HFF-Myc (cell line): ENCODE measurements at regions not wholly inside any gene's neighbourhood (a gene's known extent, or its start where the extent isn't known, plus 50 kb on each side); places are given as distances from the start of the nearest gene placed in this dataset.

Experiments used
- DNase-seq: peaks from one replicate; pipeline ENCODE4 v3.0.0-alpha.2; 2011; ENCODE audit warnings: low read depth; ENCODE audit errors: extremely low read depth
- H3K4me3 ChIP-seq: replicated peaks from 2 replicates; pipeline ENCODE4 v1.5.1; 2011; ENCODE audit warnings: low read depth, mild to moderate bottlenecking, control low read depth, low read length
- TF ChIP-seq, protein P1 (sequence below): IDR thresholded peaks from 2 replicates; pipeline ENCODE4 v1.5.1; 2012; ENCODE audit warnings: mild to moderate bottlenecking, low read depth, low read length, control low read depth; ENCODE audit errors: missing control alignments

DNA sequence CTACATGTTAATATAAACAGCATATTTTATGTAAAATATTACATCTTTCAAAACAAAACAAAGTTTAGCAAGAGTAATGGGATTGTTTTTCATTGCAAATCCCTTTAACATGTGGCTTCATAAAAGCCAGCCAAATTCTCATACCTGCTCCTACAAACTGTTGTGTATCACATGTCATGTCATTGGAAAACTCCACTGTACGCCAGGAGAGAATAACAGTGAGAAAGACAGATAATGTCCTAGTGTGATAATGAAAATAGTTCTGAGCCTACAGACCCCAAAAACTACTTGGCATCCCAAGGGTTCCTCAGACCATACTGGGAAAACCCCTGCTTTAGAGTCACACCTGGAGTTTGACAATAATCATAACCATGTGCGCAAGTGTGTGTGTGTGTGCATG lies 182.7 kb upstream of the HNRNPA3 start:
- no peak overlapping the region for H3K4me3 ChIP-seq
- TF ChIP-seq, protein P1, sequence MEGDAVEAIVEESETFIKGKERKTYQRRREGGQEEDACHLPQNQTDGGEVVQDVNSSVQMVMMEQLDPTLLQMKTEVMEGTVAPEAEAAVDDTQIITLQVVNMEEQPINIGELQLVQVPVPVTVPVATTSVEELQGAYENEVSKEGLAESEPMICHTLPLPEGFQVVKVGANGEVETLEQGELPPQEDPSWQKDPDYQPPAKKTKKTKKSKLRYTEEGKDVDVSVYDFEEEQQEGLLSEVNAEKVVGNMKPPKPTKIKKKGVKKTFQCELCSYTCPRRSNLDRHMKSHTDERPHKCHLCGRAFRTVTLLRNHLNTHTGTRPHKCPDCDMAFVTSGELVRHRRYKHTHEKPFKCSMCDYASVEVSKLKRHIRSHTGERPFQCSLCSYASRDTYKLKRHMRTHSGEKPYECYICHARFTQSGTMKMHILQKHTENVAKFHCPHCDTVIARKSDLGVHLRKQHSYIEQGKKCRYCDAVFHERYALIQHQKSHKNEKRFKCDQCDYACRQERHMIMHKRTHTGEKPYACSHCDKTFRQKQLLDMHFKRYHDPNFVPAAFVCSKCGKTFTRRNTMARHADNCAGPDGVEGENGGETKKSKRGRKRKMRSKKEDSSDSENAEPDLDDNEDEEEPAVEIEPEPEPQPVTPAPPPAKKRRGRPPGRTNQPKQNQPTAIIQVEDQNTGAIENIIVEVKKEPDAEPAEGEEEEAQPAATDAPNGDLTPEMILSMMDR = no peak
- DNase-seq = no peak

DNA sequence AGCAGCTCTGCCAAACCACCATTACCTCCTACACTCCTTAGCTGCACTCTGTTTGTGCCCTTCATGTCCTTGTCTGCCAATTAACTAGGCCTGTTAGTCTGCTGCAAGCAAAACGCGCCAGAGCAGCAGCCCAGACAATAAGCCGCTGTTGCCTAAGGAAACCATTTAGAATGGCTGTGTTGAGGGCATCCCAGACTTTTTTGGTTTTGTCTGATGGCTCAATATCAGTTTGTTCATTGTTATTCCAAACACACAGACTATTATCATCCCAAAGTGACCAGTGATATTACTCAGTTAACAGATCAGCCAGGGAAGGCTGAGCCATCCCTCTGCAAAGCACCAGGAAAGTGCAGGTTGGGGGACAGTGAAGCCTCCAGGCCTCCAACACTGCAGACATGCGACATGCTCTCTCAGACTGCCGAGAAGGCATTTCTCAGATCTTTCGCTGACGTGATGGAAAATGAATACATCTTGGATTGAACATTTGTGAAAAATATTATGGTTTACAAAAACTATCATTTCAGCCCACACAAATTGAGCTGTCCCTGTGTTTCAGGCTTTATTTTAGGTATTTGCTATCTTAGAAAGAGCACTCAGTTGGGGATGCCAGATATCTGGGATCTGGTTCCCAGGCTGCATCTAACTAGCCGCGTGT lies 182.0 kb upstream of the HNRNPA3 start:
- TF ChIP-seq, protein P1 = no peak
- no peak overlapping the region for H3K4me3 ChIP-seq
- DNase-seq = no peak

- no peak for DNase-seq
- TF ChIP-seq, protein P1 = no peak
- H3K4me3 ChIP-seq = no peak overlapping the region
Measured at GRCh38 chr2:177031438-177032180, 181.0 kb upstream of the HNRNPA3 start.

DNA sequence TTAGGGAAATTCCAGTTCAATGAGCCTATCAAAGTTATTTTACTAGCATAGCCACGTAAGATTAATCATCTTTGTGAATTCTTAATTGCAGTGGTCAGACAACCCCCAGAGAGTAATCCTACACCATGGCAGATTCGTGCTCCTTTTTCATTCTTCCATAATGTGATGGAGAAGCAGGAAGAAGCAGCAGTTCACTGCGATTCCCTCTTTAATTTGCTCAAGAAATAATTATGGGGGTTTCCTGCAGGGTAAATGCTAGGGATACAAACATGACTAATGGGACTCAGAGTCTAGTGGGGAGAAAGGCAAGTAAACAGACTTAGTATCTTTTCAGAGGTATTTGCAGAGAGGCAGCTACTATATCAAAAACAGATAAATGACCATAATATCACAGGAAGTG lies 175.8 kb upstream of the HNRNPA3 start:
- TF ChIP-seq, protein P1 = no peak
- no peak for DNase-seq
- no peak overlapping the region for H3K4me3 ChIP-seq

- no peak for DNase-seq
- TF ChIP-seq, protein P1 = no peak
- no peak overlapping the region for H3K4me3 ChIP-seq
Measured at GRCh38 chr2:177037569-177037968, 175.0 kb upstream of the HNRNPA3 start.

DNA sequence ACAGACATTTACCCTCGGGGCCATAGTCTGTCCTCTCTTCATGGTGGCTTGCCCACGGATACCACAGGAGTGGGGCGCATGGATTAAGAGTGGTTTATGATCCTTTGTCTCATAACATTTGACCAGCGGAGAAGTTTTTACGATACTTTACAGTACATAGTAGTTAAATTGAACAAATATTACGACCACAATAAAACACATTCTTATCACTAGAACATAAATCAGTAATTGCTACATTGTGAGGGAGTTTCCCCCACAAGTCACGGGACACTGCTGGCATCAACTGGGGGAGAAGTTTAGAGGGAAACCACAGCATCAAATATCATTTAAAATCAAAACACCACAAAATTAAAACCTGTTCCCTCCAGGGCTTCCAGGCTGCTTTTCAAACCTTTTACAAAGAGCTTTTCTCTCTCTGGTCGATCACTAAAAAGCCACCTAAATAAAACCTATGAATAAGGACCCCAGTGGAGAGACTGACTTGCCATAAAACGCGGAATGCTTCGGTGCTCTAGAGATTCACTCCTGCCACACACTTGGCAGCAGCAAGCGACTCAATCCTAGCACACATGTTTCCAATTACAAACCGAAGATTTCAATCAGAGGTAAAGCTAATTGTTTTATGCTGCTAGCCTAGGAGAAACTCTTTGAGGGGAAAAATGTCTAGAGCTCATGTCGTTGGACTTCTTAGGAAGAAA lies 173.7 kb upstream of the HNRNPA3 start:
- TF ChIP-seq, protein P1 = no peak
- H3K4me3 ChIP-seq = no peak overlapping the region
- DNase-seq = no peak
